Endothelial cell (in vitro differentiated cells): ENCODE measurements at regions not wholly inside any gene's neighbourhood (a gene's known extent, or its start where the extent isn't known, plus 50 kb on each side); places are given as distances from the start of the nearest gene placed in this dataset.
"Not testable (repeated sequence)": the region's sequence is repeated elsewhere in the genome, so short reads cannot be mapped to it uniquely, and the experiment has no call there.

Source experiments
- DNase-seq: peaks from one replicate; pipeline ENCODE4 v3.0.0; 2021; ENCODE audit warnings: low spot score
- H3K27ac Mint-ChIP-seq: one replicate; pipeline ENCODE4 v1.8.0; 2021; ENCODE audit warnings: mixed read lengths, inconsistent platforms; ENCODE audit not compliant: unreplicated experiment
- H3K27me3 Mint-ChIP-seq: one replicate; pipeline ENCODE4 v1.8.0; 2021; ENCODE audit warnings: mild to moderate bottlenecking, moderate library complexity, mixed read lengths, inconsistent platforms; ENCODE audit not compliant: unreplicated experiment
- H3K36me3 Mint-ChIP-seq: one replicate; pipeline ENCODE4 v1.8.0; 2021; ENCODE audit warnings: mild to moderate bottlenecking, low read depth, mixed read lengths, inconsistent platforms; ENCODE audit not compliant: unreplicated experiment
- H3K4me1 Mint-ChIP-seq: one replicate; pipeline ENCODE4 v1.8.0; 2021; ENCODE audit warnings: mild to moderate bottlenecking, mixed read lengths, inconsistent platforms; ENCODE audit not compliant: unreplicated experiment
- H3K4me3 Mint-ChIP-seq: one replicate; pipeline ENCODE4 v1.8.0; 2021; ENCODE audit warnings: mild to moderate bottlenecking, mixed read lengths, inconsistent platforms; ENCODE audit not compliant: unreplicated experiment
- H3K9me3 Mint-ChIP-seq: one replicate; pipeline ENCODE4 v1.8.0; 2021; ENCODE audit warnings: mixed read lengths, inconsistent platforms; ENCODE audit not compliant: unreplicated experiment
- CTCF ChIP-seq: fragments of 200-600 bp; sonication (generic); IDR thresholded peaks from one replicate; pipeline ENCODE4 v1.5.0; 2021; ENCODE audit warnings: antibody characterized with exemption; ENCODE audit not compliant: unreplicated experiment

- TF ChIP-seq CTCF = no peak
- Mint-ChIP-seq H3K27me3 (peaks cover 4% of the 10 kb centered on the region), H3K4me3 (no peak overlapping the region), H3K4me1 (no peaks in the 10 kb centered on the region), H3K36me3 (peaks cover 7% of the 10 kb centered on the region), H3K27ac (no peak overlapping the region), H3K9me3 (no peaks in the 10 kb centered on the region)
- no peak for DNase-seq
Measured at GRCh38 chr10:52368725-52369124, 54.6 kb downstream of the DKK1 start.

GRCh38 chr10:52374207-52374606 is 60.1 kb downstream of the DKK1 start:
- not testable (repeated sequence) for H3K27me3 Mint-ChIP-seq, H3K27ac Mint-ChIP-seq, H3K4me1 Mint-ChIP-seq, H3K36me3 Mint-ChIP-seq, DNase-seq, H3K4me3 Mint-ChIP-seq, H3K9me3 Mint-ChIP-seq

GRCh38 chr10:52376694-52377354 is 62.7 kb downstream of the DKK1 start:
- Mint-ChIP-seq H3K4me1 (no peaks in the 10 kb centered on the region), H3K27me3 (peaks cover 2% of the 10 kb centered on the region), H3K27ac (no peak overlapping the region), H3K9me3 (no peaks in the 10 kb centered on the region), H3K4me3 (no peak overlapping the region), H3K36me3 (peaks cover 4% of the 10 kb centered on the region)
- no peak for TF ChIP-seq CTCF
- no peak for DNase-seq

GRCh38 chr10:52378124-52378523 is 64.0 kb downstream of the DKK1 start:
- H3K27me3 Mint-ChIP-seq = no peaks in the 10 kb centered on the region
- H3K9me3 Mint-ChIP-seq = no peaks in the 10 kb centered on the region
- DNase-seq = no peak

GRCh38 chr10:52379287-52379686 is 65.2 kb downstream of the DKK1 start:
- no peaks in the 10 kb centered on the region for H3K27me3 Mint-ChIP-seq
- no peak overlapping the region for H3K4me3 Mint-ChIP-seq

More at GRCh38 chr10:52378124-52378523, 64.0 kb downstream of the DKK1 start:
- Mint-ChIP-seq H3K27ac (no peak overlapping the region), H3K4me1 (no peaks in the 10 kb centered on the region), H3K36me3 (peaks cover 4% of the 10 kb centered on the region), H3K4me3 (no peak overlapping the region)
- no peak for TF ChIP-seq CTCF

More at GRCh38 chr10:52379287-52379686, 65.2 kb downstream of the DKK1 start:
- H3K4me1 Mint-ChIP-seq = no peaks in the 10 kb centered on the region
- TF ChIP-seq CTCF = no peak
- no peak overlapping the region for H3K27ac Mint-ChIP-seq
- no peaks in the 10 kb centered on the region for H3K9me3 Mint-ChIP-seq
- H3K36me3 Mint-ChIP-seq = peaks cover 4% of the 10 kb centered on the region
- DNase-seq = no peak
